Fibroblast of skin of abdomen (primary cell): ENCODE measurements at regions not wholly inside any gene's neighbourhood (a gene's known extent, or its start where the extent isn't known, plus 50 kb on each side); places are given as distances from the start of the nearest gene placed in this dataset.
"Not testable (repeated sequence)": the region's sequence is repeated elsewhere in the genome, so short reads cannot be mapped to it uniquely, and the experiment has no call there.

Source experiments
- DNase-seq: peaks from one replicate; pipeline ENCODE4 v3.0.0-alpha.2; 2013

DNA sequence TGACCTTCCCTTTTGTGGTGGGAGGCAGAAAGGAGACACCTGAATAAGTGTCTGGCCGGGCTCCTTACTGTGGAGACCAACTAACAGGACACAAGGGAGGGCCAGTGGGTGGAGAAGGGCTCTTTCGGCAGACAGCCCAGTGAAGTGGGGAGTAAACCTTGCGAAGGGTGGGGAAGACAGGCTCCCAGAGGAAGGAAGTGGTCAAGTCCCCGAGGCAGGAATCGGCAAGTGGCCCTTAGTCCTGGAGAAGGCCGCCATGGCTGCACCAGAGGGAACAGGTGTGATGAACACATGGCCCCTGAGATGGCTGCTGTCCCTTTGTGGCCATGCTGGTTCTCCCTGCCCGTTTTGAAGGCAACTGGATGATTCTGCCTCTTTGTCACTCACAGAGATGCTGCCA is 187.2 kb upstream of the IGFBP3 start:
- no peak for DNase-seq

DNA sequence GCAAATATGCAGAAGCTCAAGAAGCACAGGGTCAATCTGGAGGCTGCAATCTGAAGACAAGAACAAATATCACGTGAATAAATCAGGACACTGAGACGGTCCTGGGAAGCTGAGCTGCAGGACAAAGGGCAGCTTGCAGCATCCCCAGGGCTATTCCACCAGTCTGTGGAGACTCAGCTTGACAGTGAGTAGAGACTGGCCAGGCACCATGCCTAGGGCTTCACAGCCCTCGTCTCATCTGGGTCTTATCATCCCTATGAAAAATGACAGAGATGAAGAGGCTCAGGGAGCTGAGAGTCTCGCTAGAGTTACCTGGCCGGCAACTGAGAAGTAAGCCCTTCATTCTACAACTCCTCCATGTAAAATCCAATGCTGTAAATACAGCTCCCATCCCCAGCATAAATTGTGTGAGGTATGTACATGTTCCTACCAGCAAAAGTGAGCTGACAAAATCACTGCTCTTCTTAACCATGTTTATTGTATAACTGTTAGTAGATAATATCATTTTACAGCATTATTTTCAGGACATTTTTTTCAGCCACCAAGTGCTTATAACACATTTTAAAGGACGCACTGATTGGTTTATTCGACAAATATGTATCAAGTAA is 186.6 kb upstream of the IGFBP3 start:
- no peak for DNase-seq

DNA sequence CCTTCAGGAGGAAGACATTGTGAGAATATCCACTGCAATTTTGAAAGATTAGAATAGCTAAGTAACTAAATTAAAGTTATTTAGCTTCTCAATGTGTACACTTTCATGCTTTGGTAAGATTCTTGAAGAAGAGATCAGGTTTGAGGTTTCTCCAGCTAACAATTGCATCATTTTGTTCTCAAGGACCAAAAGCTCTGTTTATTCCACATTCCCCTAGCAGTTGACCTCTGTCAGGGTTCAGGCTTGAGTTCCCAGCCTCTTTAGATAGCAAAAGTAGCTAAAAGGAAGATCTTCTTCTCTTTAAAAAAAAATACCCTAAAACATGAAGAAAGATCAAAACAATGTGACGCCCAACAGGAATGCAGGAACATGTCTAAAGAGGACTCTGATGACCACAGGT is 179.4 kb upstream of the IGFBP3 start:
- DNase-seq, result no peak

DNA sequence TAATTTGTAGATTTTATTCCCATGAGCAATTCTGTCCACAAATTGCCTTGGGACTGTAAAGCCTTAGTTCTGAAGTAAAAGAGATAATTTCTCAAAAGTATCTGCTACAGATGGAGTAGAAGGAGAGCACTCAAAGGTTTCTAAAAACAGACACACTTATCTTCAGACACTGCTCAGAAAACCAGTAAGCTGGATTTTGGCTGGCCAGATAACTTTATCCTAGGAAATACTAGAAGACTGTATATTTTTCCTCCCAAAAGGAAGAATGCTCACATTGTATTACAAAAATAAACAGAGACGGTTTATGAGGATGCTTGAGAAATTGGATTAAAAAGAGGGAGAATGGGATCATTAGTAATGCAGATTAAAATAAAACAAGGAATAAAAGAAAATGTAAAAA is 178.0 kb upstream of the IGFBP3 start:
- no peak for DNase-seq

- no peak for DNase-seq
These were observed 170.0 kb upstream of the IGFBP3 start for GRCh38 chr7:46091071-46091470.

GRCh38 chr7:46089281-46089680 is 168.2 kb upstream of the IGFBP3 start:
- no peak for DNase-seq

- not testable (repeated sequence) for DNase-seq
These were observed 167.4 kb upstream of the IGFBP3 start for GRCh38 chr7:46088486-46088885.

DNA sequence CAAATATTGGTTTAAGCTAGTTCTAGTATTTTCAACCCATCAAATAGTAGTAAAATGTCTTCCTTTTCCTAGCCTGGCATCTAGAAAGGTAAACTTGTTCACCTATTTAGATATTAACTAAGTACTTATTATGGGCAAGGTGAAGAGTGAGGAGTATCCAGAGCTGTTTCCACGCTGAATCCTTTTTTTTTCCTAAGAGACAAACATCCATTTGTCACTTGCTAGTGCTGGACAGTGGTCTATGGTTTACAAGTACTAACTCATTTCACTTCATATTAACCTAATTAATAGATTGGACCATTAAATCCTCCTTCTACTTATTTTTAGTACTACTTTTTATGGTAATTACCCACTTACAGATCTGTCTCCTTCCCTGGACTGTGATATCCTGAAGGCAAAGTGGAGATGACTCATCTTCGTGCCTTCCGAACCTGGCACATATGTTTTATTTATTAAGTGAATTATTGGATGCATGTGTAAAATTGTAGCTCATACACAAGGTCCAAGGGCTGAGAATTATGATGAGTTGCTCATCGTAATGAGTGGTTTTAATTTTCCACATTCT is 159.6 kb upstream of the IGFBP3 start:
- DNase-seq, result peak; percentile 45

DNA sequence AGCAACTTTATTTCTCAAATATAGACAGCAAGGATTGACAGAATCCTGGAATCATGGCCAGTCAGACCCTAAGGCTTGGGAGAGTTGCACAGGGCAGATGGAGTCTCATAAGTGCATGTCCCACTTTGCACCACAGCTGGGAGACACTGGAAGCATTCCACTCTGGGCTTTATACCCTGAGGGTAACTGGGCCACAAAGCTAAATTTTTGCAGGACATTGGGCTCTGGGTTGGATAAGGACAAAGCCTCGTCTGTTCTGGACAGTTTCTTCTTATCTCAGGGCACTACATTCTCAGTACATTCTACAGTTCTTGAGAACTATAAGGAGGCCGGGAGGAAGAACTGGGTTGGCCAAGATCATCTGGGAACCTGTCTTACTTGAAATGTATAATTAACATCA is 158.3 kb upstream of the IGFBP3 start:
- DNase-seq, result no peak

DNA sequence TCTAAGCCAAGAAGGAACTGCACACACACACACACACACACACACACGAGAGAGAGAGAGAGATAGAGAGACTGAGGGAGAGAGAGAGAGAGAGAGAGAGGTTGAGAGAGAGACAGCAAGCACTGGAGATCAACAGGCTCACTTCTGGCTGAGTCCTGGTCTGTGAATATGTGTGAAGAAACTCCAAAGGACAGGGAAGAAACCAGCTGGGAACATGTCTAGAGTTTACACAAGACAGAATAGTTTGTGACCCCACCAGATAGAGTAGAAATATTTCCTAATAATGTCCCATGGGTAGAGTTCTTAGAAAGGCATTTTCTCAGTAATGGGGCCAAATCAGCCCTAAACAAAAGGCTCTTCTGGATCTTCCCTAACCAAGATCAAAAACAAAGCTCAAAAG is 155.5 kb upstream of the IGFBP3 start:
- DNase-seq, result no peak

DNA sequence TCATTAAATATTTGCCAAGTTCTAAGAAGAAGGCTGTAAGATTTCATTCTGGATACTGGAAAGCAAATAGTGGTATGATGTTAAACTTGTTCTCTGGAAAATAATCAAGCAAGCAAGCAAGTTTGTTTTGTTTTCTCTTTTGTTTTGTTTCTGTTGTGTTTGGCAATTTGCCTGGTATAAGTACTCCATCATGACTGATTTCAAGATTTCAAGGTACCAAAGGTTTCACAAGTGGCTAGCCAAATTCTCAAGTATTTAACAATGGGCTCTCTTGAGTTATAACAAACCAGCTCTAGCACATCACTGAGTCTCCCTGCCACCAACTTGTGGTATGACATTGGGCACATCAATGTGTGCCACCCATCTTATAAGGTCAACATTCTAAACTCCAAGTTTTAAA is 151.7 kb upstream of the IGFBP3 start:
- no peak for DNase-seq

DNA sequence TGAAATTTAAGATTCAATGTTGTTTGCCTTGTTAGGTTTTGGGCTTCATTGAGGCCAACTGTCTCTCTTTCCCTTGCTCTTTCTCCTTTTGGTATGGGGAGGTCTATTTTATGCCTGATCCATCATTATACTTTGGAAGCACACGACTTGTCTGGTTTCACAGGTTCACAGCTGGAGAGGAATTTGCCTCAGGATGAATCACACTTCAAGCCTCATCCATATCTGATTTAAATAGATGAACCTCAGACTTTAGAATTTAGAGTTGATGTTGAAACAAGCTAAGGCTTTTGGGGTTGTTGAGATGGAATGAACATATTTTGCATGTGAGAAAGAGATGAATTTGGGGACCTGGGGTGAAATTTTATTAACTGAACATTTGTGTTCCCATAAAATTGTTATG is 150.5 kb upstream of the IGFBP3 start:
- DNase-seq, result peak; percentile 63

DNA sequence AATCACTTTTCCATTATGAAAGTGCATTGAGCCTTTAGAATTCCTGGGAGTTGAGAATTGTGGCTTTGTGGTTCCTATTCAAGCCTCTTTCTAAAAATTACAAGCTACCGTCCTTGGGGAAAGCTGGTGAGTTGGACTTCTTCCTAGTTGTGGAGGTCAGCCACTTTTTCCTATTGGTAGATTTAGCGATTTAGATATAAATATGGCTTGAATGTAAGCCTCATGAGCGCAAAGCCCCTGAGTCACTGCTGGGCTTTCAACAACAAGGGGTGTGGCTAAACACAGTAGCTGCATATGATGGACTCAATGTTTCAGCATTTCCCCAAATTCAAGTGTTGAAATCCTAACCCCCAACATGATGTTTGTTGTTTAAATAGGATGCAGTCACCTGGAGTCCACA is 150.0 kb upstream of the IGFBP3 start:
- DNase-seq, result peak; percentile 82

GRCh38 chr7:46068159-46068558 is 147.1 kb upstream of the IGFBP3 start:
- DNase-seq, result no peak

DNA sequence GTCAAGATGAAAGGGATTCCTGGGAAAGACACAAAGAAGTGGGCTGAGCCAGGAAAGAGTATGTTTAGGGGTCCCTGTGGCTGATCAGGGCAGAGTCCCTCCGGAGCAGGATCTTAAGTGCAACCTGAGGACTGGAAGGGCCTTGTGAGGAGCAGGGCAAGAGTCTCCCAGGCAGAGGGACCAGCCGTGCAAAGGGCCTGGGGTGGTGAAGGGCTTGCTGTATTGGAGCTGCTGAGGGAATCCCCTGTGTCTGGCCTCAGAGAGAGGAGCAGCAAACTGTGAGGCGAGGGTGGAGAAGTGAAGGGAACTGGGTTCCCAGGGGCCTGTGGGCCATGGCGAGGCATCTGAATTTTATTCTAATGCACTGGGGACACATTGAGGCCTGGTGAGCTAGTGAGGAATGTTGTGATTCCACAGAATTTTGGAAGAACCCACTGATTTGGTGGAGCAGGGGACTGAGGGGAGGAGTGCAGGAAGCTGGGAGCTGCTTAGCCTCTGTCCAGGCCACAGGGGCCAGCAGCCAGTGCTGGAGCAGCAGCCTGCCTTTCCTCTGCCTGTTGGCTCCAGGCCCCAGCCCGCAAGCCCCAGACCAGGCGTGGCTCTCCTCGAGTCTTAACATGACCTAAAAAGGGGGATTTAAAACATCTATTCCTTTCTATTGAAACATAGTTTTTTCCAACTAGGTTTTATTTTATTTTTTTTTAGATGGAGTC is 138.4 kb upstream of the IGFBP3 start:
- DNase-seq, result peak; percentile 48

GRCh38 chr7:46058086-46058823 is 137.2 kb upstream of the IGFBP3 start:
- DNase-seq, result peak; percentile 84

DNA sequence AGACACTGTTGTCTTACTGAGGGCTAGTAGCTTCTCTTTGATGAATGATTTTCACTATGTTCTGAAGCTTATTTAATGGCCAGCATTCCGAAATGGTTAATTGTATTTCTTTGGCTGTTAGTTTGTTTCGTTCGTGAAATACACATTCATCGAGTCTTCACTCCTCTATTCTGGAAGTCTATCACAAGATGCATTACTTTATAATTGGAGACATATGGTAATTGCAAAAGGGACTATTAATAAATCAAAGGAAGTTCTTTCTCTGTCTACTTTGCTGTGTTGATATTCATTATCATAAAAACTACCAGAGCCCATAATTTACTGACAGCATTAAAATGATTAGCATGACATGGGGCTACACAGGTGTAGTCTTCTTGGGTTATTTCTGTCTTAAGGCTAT is 133.8 kb upstream of the IGFBP3 start:
- peak; percentile 43 for DNase-seq

GRCh38 chr7:46054272-46054671 is 133.2 kb upstream of the IGFBP3 start:
- no peak for DNase-seq

GRCh38 chr7:46047581-46047980 is 126.5 kb upstream of the IGFBP3 start:
- DNase-seq, result no peak

DNA sequence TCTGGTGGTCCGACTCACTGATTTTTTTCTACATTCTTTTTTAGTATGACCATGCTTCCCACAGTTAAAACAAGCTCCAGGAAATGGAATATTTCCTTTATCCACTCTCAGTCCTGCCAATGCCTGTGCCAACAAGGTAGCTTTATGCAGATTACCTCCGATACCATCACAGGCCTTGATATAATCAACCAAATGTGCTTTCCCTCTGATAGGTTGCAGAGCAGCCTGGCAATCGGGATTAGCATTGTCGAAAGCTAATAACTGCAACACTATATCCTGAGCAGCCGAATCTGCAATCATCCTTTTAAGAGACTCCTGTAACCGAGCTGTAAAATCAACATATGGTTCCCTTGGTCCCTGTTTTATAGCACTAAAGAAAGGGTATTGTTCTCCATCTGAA is 122.3 kb upstream of the IGFBP3 start:
- not testable (repeated sequence) for DNase-seq

GRCh38 chr7:46039813-46040212 is 118.7 kb upstream of the IGFBP3 start:
- not testable (repeated sequence) for DNase-seq

- no peak for DNase-seq
These were observed 114.1 kb upstream of the IGFBP3 start for GRCh38 chr7:46035166-46035565.

DNA sequence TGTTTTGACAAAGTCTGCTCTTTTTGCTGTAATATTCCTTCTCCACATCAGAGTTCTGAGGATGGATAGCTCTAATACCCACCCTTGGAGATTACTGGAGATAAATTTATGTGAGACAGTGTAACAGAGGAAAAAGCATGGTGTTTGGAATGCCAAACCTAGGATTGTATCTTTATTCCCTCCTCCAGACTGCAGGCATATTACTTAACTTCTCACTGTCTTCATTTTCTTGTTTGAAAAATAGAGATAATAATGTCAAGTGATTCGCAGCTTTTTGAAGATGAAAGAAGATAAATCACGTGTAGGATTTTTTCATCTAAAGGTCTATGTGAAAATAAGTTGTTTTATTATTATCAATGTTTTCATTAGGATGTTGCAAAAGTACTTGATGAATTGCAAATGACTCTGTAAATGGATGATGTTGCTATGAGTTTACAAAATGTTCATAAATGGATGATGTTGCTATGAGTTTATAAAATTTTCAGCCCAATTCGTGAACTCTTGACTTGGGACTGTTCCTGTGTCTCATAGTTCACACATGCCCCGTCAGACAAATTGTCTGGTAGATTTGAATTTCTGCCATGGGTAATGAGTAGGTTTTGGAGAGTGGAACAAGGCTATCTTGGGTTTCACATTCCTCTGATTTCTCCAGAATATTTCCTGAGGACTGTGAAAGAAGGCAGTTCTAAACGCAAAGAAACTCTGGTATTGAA is 113.1 kb upstream of the IGFBP3 start:
- DNase-seq, result peak; percentile 78
